HEK293 (cell line): ENCODE measurements at regions not wholly inside any gene's neighbourhood (a gene's known extent, or its start where the extent isn't known, plus 50 kb on each side); places are given as distances from the start of the nearest gene placed in this dataset.
A peak's percentile ranks its signal among the peaks of the same experiment; 100 is the strongest.

Experiments
- CTCF ChIA-PET: fragments of 350-600 bp; formaldehyde crosslinking; extraction: SDS; loops from one replicate; lab custom pipeline; 2021; ENCODE audit warnings: antibody characterized with exemption; lab: Yijun Ruan, JAX
- POLR2A ChIA-PET: fragments of 300-600 bp; formaldehyde crosslinking; extraction: SDS; loops from one replicate; lab custom pipeline; 2020; ENCODE audit warnings: antibody characterized with exemption, inconsistent platforms; lab: Yijun Ruan, JAX
- H3K27ac ChIP-seq: fragments of 200-500 bp; sonication (Bioruptor generic); 2 replicates; pipeline ENCODE4 v1.5.1; 2014; ENCODE audit warnings: low read depth, low read length, control low read depth, inconsistent platforms; ENCODE audit errors: extremely low read depth
- H3K36me3 ChIP-seq, 2 experiments: fragments of 200-500 bp in 1 of 2; sonication (Bioruptor generic) in 1 of 2; 1 replicate in 1 of 2; 2 replicates in 1 of 2; pipeline ENCODE4 v1.5.1; 2014 to 2017; ENCODE audit warnings: inconsistent platforms in 2 of 2, low read length in 2 of 2; ENCODE audit not compliant: control insufficient read depth in 2 of 2, insufficient read depth in 1 of 2
- H3K4me1 ChIP-seq: fragments of 200-500 bp; sonication (Bioruptor generic); 2 replicates; pipeline ENCODE4 v1.5.1; 2014; ENCODE audit warnings: mild to moderate bottlenecking, low read length, inconsistent platforms; ENCODE audit not compliant: control insufficient read depth, insufficient read depth
- H3K4me3 ChIP-seq: 2 replicates; pipeline ENCODE4 v1.5.1; 2011; ENCODE audit warnings: low read depth, mild to moderate bottlenecking, control low read depth, low read length, moderate library complexity
- H3K9me3 ChIP-seq: fragments of 200-500 bp; sonication (Bioruptor generic); 2 replicates; pipeline ENCODE4 v1.5.1; 2014; ENCODE audit warnings: low read depth, low read length, inconsistent platforms; ENCODE audit not compliant: control insufficient read depth, insufficient read depth
- MYNN ChIP-seq: fragments of 450-650 bp; formaldehyde crosslinking; IDR thresholded peaks from 2 replicates; pipeline ENCODE4 v1.5.1; 2016; ENCODE audit warnings: missing biosample characterization, missing genetic modification characterization, borderline replicate concordance
- PRDM6 ChIP-seq: fragments of 450-650 bp; formaldehyde crosslinking; IDR thresholded peaks from 2 replicates; pipeline ENCODE4 v1.5.1; 2017; ENCODE audit warnings: missing biosample characterization, missing genetic modification characterization
- SETDB1 ChIP-seq: IDR thresholded peaks from one replicate; pipeline ENCODE4 v1.6.1; 2017; ENCODE audit warnings: mild to moderate bottlenecking, low read length, moderate library complexity, mixed read lengths; ENCODE audit not compliant: insufficient read length
- ZFP3 ChIP-seq: fragments of 450-650 bp; formaldehyde crosslinking; IDR thresholded peaks from 2 replicates; pipeline ENCODE4 v1.5.1; 2016; ENCODE audit warnings: low read depth, missing biosample characterization, missing genetic modification characterization
- ZFP41 ChIP-seq: fragments of 450-650 bp; formaldehyde crosslinking; IDR thresholded peaks from 2 replicates; pipeline ENCODE4 v1.5.1; 2016; ENCODE audit warnings: missing biosample characterization, missing genetic modification characterization, borderline replicate concordance
- ZNF10 ChIP-seq: fragments of 450-650 bp; formaldehyde crosslinking; IDR thresholded peaks from 2 replicates; pipeline ENCODE4 v1.5.1; 2017; ENCODE audit warnings: missing biosample characterization, missing genetic modification characterization
- ZNF214 ChIP-seq: fragments of 450-650 bp; formaldehyde crosslinking; IDR thresholded peaks from 2 replicates; pipeline ENCODE4 v1.5.1; 2017; ENCODE audit warnings: missing biosample characterization, mild to moderate bottlenecking, missing genetic modification characterization, borderline replicate concordance
- ZNF366 ChIP-seq: fragments of 450-650 bp; formaldehyde crosslinking; conservative IDR thresholded peaks from 2 replicates; pipeline ENCODE4 v1.5.1; 2016; ENCODE audit warnings: missing biosample characterization, missing genetic modification characterization
- ZNF560 ChIP-seq: fragments of 450-650 bp; formaldehyde crosslinking; IDR thresholded peaks from 2 replicates; pipeline ENCODE4 v1.5.1; 2017; ENCODE audit warnings: missing biosample characterization, missing genetic modification characterization, borderline replicate concordance
- ZNF654 ChIP-seq: fragments of 450-650 bp; formaldehyde crosslinking; IDR thresholded peaks from 2 replicates; pipeline ENCODE4 v1.5.1; 2016; ENCODE audit warnings: low read depth, missing biosample characterization, missing genetic modification characterization
- ZNF768 ChIP-seq: fragments of 450-650 bp; formaldehyde crosslinking; IDR thresholded peaks from 2 replicates; pipeline ENCODE4 v1.5.1; 2018; ENCODE audit warnings: missing biosample characterization, mild to moderate bottlenecking, missing genetic modification characterization
- TF ChIP-seq, protein P1 (sequence below): fragments of 450-650 bp; formaldehyde crosslinking; IDR thresholded peaks from 2 replicates; pipeline ENCODE4 v1.5.1; 2016; ENCODE audit warnings: missing biosample characterization, missing genetic modification characterization

GRCh38 chr21:28339403-28339802, 653.3 kb downstream of the LTN1 start (continued):
- TF ChIP-seq MYNN (tag by site-specific recombination) = no peak
- TF ChIP-seq PRDM6 = no peak
- no peak for TF ChIP-seq SETDB1
- no peak for TF ChIP-seq ZNF366 (tag by site-specific recombination)
- TF ChIP-seq, all 188 proteins: peak for 0

DNA sequence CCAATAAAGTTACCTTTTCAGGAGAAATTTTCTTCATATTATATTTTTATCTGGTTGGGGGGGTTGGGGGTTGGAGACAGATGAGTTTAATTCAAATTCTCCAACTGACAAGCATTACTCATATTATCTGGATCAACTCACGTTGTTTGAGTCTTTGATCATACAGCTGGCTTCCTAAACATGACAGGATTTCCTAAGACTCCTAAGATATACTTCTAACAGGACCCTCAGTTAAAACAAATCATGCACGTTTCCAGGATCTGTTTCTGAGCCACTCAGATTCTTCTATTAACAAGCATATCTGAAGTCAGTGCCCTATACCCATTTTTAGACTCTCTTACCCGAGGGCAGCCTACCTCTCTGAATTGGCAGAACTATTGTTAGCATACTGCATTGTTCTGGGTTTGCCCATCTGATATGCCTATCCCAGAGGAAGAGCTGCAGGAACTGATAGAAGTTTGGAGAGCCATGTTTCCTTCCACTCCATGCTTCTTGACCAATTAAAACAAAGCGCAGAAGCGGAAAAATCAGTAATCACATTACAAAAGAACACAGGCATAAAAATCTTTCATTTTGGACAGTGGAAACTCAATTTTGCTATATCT, 653.9 kb downstream of the LTN1 start:
- Histone ChIP-seq H3K4me3 (no peak overlapping the region), H3K27ac (no peak overlapping the region), H3K9me3 (no peaks in the 10 kb centered on the region), H3K36me3 (no peaks in the 10 kb centered on the region), H3K4me1 (no peaks in the 10 kb centered on the region)
- ChIA-PET CTCF (interaction anchor here (0.6 to 6.0 kb wide), 4 partner anchors 196 to 406 kb away, joined by 3 to 39 read pairs (median 4); no protein-coding TSS in a partner anchor), POLR2A (no interaction called here)
- no peak for TF ChIP-seq ZNF10 (tag by site-specific recombination)

- Histone ChIP-seq H3K4me3 (no peak overlapping the region), H3K4me1 (no peaks in the 10 kb centered on the region), H3K27ac (no peak overlapping the region), H3K9me3 (no peaks in the 10 kb centered on the region), H3K36me3 (no peaks in the 10 kb centered on the region)
- POLR2A ChIA-PET = no interaction called here
- CTCF ChIA-PET = interaction anchor here (0.5 to 6.0 kb wide), 6 partner anchors 91 to 1520 kb away, joined by 3 to 39 read pairs (median 5); no protein-coding TSS in a partner anchor
- TF ChIP-seq ZNF654 (tag by site-specific recombination) (peak; percentile 24; the same call in 1 of the 2 replicates), ZNF214 (no peak)
Measured at GRCh38 chr21:28337315-28337714, 655.4 kb downstream of the LTN1 start.

- H3K4me3 ChIP-seq = no peak overlapping the region
- H3K9me3 ChIP-seq = no peaks in the 10 kb centered on the region
- POLR2A ChIA-PET = no interaction called here
- H3K27ac ChIP-seq = no peak overlapping the region
- CTCF ChIA-PET = interaction anchor here (0.6 to 6.0 kb wide), 10 partner anchors 29 to 1486 kb away, joined by 3 to 39 read pairs (median 3); no protein-coding TSS in a partner anchor
- no peaks in the 10 kb centered on the region for H3K36me3 ChIP-seq
- H3K4me1 ChIP-seq = no peaks in the 10 kb centered on the region
- TF ChIP-seq ZNF768 (tag by site-specific recombination) = no peak
- TF ChIP-seq ZNF654 (tag by site-specific recombination) = peak; percentile 24
- TF ChIP-seq ZNF560 (tag by site-specific recombination) = no peak
- TF ChIP-seq, protein P1, sequence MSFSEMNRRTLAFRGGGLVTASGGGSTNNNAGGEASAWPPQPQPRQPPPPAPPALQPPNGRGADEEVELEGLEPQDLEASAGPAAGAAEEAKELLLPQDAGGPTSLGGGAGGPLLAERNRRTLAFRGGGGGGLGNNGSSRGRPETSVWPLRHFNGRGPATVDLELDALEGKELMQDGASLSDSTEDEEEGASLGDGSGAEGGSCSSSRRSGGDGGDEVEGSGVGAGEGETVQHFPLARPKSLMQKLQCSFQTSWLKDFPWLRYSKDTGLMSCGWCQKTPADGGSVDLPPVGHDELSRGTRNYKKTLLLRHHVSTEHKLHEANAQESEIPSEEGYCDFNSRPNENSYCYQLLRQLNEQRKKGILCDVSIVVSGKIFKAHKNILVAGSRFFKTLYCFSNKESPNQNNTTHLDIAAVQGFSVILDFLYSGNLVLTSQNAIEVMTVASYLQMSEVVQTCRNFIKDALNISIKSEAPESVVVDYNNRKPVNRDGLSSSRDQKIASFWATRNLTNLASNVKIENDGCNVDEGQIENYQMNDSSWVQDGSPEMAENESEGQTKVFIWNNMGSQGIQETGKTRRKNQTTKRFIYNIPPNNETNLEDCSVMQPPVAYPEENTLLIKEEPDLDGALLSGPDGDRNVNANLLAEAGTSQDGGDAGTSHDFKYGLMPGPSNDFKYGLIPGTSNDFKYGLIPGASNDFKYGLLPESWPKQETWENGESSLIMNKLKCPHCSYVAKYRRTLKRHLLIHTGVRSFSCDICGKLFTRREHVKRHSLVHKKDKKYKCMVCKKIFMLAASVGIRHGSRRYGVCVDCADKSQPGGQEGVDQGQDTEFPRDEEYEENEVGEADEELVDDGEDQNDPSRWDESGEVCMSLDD (tag by site-specific recombination) = no peak
- no peak for TF ChIP-seq ZFP3 (tag by site-specific recombination)
- TF ChIP-seq ZFP41 = no peak
Measured at GRCh38 chr21:28336314-28336713, 656.4 kb downstream of the LTN1 start.
